A673 (cell line): ENCODE measurements at regions not wholly inside any gene's neighbourhood (a gene's known extent, or its start where the extent isn't known, plus 50 kb on each side); places are given as distances from the start of the nearest gene placed in this dataset.

Experiments used
- EZH2 ChIP-seq: fragments of 200-600 bp; sonication (generic); IDR thresholded peaks from 2 replicates; pipeline ENCODE4 v1.6.1; 2017; ENCODE audit warnings: borderline replicate concordance, low read depth, mild to moderate bottlenecking, mixed read lengths, antibody characterized with exemption, low read length; ENCODE audit not compliant: poor library complexity, severe bottlenecking
- TF ChIP-seq, protein P1 (sequence below): fragments of 300-800, 200-600 bp; sonication (generic); conservative IDR thresholded peaks from 2 replicates; pipeline ENCODE4 v1.5.1; 2017; ENCODE audit warnings: low read depth, mild to moderate bottlenecking, antibody characterized with exemption, low read length, moderate library complexity, mixed read lengths

GRCh38 chr10:44520651-44521050, 135.8 kb upstream of the CXCL12 start:
- TF ChIP-seq EZH2: no peak
- TF ChIP-seq, protein P1, sequence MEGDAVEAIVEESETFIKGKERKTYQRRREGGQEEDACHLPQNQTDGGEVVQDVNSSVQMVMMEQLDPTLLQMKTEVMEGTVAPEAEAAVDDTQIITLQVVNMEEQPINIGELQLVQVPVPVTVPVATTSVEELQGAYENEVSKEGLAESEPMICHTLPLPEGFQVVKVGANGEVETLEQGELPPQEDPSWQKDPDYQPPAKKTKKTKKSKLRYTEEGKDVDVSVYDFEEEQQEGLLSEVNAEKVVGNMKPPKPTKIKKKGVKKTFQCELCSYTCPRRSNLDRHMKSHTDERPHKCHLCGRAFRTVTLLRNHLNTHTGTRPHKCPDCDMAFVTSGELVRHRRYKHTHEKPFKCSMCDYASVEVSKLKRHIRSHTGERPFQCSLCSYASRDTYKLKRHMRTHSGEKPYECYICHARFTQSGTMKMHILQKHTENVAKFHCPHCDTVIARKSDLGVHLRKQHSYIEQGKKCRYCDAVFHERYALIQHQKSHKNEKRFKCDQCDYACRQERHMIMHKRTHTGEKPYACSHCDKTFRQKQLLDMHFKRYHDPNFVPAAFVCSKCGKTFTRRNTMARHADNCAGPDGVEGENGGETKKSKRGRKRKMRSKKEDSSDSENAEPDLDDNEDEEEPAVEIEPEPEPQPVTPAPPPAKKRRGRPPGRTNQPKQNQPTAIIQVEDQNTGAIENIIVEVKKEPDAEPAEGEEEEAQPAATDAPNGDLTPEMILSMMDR: no peak
